Bronchial epithelial cell (primary cell): ENCODE measurements at regions not wholly inside any gene's neighbourhood (a gene's known extent, or its start where the extent isn't known, plus 50 kb on each side); places are given as distances from the start of the nearest gene placed in this dataset.

Experiments
- DNase-seq: peaks from one replicate; pipeline ENCODE4 v3.0.0-alpha.2; 2010; ENCODE audit warnings: low read depth
- FAIRE-seq: peaks from 2 replicates; lab custom pipeline; 2011; peaks lifted over from hg19 to GRCh38; lab: Jason Lieb, UNC
- H3K27me3 ChIP-seq: 2 replicates; pipeline ENCODE4 v1.5.1; 2011; ENCODE audit warnings: low read length; ENCODE audit not compliant: control insufficient read depth, insufficient read depth
- H3K36me3 ChIP-seq: 2 replicates; pipeline ENCODE4 v1.5.1; 2011; ENCODE audit warnings: low read length; ENCODE audit not compliant: control insufficient read depth, insufficient read depth
- H3K4me3 ChIP-seq: 2 replicates; pipeline ENCODE4 v1.5.1; 2011; ENCODE audit warnings: mild to moderate bottlenecking, low read depth, low read length, control low read depth
- TF ChIP-seq, protein P1 (sequence below): IDR thresholded peaks from 2 replicates; pipeline ENCODE4 v1.5.1; 2011; ENCODE audit warnings: mild to moderate bottlenecking, moderate library complexity, low read length, control low read depth, inconsistent platforms; ENCODE audit not compliant: insufficient read depth, severe bottlenecking

DNA sequence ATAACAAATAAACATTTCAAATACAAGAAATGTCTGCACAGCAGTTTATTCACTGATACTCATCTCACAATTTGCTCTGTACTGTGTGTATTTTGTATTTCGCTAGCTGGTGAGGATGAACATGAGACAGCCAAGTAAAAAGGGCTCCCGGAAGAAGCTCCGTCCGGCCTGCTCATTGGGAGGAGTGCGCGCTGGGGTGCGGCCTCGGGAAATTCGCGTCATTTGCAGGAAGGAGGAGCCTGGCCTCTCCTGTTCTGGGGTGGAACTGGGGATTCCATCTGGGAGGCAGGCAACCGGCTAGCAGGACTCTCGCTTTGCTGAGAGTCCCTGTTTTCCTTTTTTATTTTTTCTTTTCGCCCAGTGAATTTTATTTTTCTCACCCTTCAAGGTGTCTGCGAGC lies 368.4 kb upstream of the TMEM132C start:
- H3K36me3 ChIP-seq, result no peaks in the 10 kb centered on the region
- TF ChIP-seq, protein P1, sequence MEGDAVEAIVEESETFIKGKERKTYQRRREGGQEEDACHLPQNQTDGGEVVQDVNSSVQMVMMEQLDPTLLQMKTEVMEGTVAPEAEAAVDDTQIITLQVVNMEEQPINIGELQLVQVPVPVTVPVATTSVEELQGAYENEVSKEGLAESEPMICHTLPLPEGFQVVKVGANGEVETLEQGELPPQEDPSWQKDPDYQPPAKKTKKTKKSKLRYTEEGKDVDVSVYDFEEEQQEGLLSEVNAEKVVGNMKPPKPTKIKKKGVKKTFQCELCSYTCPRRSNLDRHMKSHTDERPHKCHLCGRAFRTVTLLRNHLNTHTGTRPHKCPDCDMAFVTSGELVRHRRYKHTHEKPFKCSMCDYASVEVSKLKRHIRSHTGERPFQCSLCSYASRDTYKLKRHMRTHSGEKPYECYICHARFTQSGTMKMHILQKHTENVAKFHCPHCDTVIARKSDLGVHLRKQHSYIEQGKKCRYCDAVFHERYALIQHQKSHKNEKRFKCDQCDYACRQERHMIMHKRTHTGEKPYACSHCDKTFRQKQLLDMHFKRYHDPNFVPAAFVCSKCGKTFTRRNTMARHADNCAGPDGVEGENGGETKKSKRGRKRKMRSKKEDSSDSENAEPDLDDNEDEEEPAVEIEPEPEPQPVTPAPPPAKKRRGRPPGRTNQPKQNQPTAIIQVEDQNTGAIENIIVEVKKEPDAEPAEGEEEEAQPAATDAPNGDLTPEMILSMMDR, result no peak
- FAIRE-seq (no peak), DNase-seq (no peak)
- no peaks in the 10 kb centered on the region for H3K27me3 ChIP-seq
- no peak overlapping the region for H3K4me3 ChIP-seq

GRCh38 chr12:127899971-127900370 lies 367.0 kb upstream of the TMEM132C start:
- Histone ChIP-seq H3K36me3 (no peaks in the 10 kb centered on the region), H3K4me3 (no peak overlapping the region), H3K27me3 (no peaks in the 10 kb centered on the region)
- no peak for FAIRE-seq
- DNase-seq, result no peak
- TF ChIP-seq, protein P1, result no peak

DNA sequence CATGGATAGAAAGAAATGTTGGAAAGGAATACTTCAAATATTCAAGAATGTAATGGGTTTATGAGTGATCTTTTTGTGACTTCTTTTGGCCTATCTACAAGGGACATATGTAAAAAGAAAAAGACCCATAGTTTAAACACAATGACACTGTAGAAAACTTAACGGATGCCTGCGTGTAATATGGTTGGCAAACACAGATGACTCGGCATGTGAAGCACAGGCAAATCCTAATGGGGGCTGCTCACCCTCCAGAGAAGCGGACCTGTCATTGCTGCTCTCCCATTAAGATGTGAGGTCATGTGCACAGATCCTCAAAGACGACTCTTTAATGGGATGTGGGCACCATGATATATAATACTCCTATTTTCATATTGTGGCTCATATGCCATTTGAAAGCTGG lies 366.6 kb upstream of the TMEM132C start:
- Histone ChIP-seq H3K36me3 (no peaks in the 10 kb centered on the region), H3K27me3 (no peaks in the 10 kb centered on the region), H3K4me3 (no peak overlapping the region)
- DNase-seq (no peak), FAIRE-seq (no peak)
- TF ChIP-seq, protein P1, result no peak

- no peak overlapping the region for H3K4me3 ChIP-seq
- FAIRE-seq (no peak), DNase-seq (no peak)
- no peaks in the 10 kb centered on the region for H3K27me3 ChIP-seq
- no peaks in the 10 kb centered on the region for H3K36me3 ChIP-seq
- TF ChIP-seq, protein P1, result no peak
Observed at GRCh38 chr12:127903146-127903545, 363.8 kb upstream of the TMEM132C start.

DNA sequence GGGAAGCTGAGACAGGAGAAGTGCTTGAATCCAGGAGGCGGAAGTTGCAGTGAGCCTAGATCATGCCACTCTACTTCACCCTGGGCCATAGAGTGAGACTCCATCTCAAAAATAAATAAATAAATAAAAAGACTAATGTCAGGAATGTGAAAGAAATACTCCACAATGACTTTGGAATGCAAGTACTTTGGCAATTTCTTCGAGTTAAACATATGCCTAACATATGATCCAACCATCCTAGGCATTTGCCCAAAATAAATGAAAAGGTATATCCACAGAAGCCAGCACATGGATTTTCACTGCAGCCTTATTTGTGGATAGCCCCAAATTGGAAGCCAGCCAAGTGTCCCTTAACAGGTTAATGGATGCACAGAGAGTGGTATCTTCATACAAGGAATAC lies 357.9 kb upstream of the TMEM132C start:
- H3K27me3 ChIP-seq, result no peaks in the 10 kb centered on the region
- H3K36me3 ChIP-seq, result no peaks in the 10 kb centered on the region
- no peak overlapping the region for H3K4me3 ChIP-seq
- TF ChIP-seq, protein P1, result no peak
- no peak for DNase-seq
- no peak for FAIRE-seq

DNA sequence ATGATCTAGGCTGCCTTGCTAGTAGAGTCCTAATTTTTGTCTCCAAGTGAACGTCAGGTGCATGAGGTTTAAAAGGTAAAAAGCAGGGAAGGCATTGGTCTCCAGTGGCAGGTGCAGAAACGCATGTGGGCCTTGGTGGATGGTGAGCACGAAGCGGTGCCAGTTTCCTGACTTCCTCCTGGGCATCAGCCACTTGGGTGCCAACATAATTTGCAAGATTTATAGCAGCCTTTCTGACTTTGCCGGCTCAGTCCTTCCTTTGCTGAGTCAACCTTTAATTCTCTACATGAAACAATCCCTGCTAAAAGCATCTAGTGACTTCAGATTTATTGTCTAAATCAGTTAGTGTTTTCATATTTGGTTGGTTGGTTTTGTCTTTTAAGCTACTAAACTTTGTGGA lies 355.7 kb upstream of the TMEM132C start:
- TF ChIP-seq, protein P1, result no peak
- no peaks in the 10 kb centered on the region for H3K36me3 ChIP-seq
- no peak overlapping the region for H3K4me3 ChIP-seq
- FAIRE-seq, result no peak
- DNase-seq, result no peak
- H3K27me3 ChIP-seq, result no peaks in the 10 kb centered on the region
